Mononuclear cell (primary cell): ENCODE measurements at regions not wholly inside any gene's neighbourhood (a gene's known extent, or its start where the extent isn't known, plus 50 kb on each side); places are given as distances from the start of the nearest gene placed in this dataset.

Experiments
- H3K27me3 ChIP-seq: 2 replicates; pipeline ENCODE4 v1.6.0; 2011; ENCODE audit warnings: low read length, control low read depth; ENCODE audit not compliant: insufficient read depth
- H3K4me1 ChIP-seq: 2 replicates; pipeline ENCODE4 v1.5.1; 2011; ENCODE audit warnings: mild to moderate bottlenecking, low read length, control low read depth; ENCODE audit not compliant: insufficient read depth
- H3K4me3 ChIP-seq: 2 replicates; pipeline ENCODE4 v1.5.1; 2011; ENCODE audit warnings: mild to moderate bottlenecking, low read length, moderate library complexity
- H3K9me3 ChIP-seq: 2 replicates; pipeline ENCODE4 v1.5.1; 2011; ENCODE audit warnings: low read depth, mild to moderate bottlenecking, control low read depth, low read length

- Histone ChIP-seq H3K9me3 (no peaks in the 10 kb centered on the region), H3K4me1 (peaks cover 28% of the 10 kb centered on the region), H3K4me3 (no peak overlapping the region), H3K27me3 (peaks cover 4% of the 10 kb centered on the region)
Observed at GRCh38 chr2:64323197-64323596, 130.8 kb upstream of the LGALSL start.

GRCh38 chr2:64324746-64325410 is 129.1 kb upstream of the LGALSL start:
- no peaks in the 10 kb centered on the region for H3K9me3 ChIP-seq
- peaks cover 31% of the 10 kb centered on the region for H3K4me1 ChIP-seq
- no peak overlapping the region for H3K4me3 ChIP-seq
- H3K27me3 ChIP-seq: peaks cover 4% of the 10 kb centered on the region

- no peaks in the 10 kb centered on the region for H3K9me3 ChIP-seq
- H3K4me1 ChIP-seq: peaks cover 31% of the 10 kb centered on the region
- no peak overlapping the region for H3K4me3 ChIP-seq
- H3K27me3 ChIP-seq: peaks cover 4% of the 10 kb centered on the region
Observed at GRCh38 chr2:64325477-64325851, 128.5 kb upstream of the LGALSL start.

- Histone ChIP-seq H3K4me1 (peaks cover 35% of the 10 kb centered on the region), H3K9me3 (no peaks in the 10 kb centered on the region), H3K4me3 (no peak overlapping the region), H3K27me3 (peaks cover 2% of the 10 kb centered on the region)
Observed at GRCh38 chr2:64325852-64326577, 127.9 kb upstream of the LGALSL start.

- Histone ChIP-seq H3K27me3 (no peaks in the 10 kb centered on the region), H3K9me3 (no peaks in the 10 kb centered on the region), H3K4me3 (no peak overlapping the region), H3K4me1 (peaks cover 35% of the 10 kb centered on the region)
Observed at GRCh38 chr2:64326578-64327050, 127.3 kb upstream of the LGALSL start.

- H3K4me3 ChIP-seq: no peak overlapping the region
- peaks cover 35% of the 10 kb centered on the region for H3K4me1 ChIP-seq
- no peaks in the 10 kb centered on the region for H3K9me3 ChIP-seq
- no peaks in the 10 kb centered on the region for H3K27me3 ChIP-seq
Observed at GRCh38 chr2:64327129-64327509, 126.8 kb upstream of the LGALSL start.

GRCh38 chr2:64327510-64328414 is 126.2 kb upstream of the LGALSL start:
- Histone ChIP-seq H3K9me3 (no peaks in the 10 kb centered on the region), H3K27me3 (no peaks in the 10 kb centered on the region), H3K4me3 (no peak overlapping the region), H3K4me1 (peaks cover 35% of the 10 kb centered on the region)

- peaks cover 35% of the 10 kb centered on the region for H3K4me1 ChIP-seq
Observed at GRCh38 chr2:64328415-64328722, 125.6 kb upstream of the LGALSL start.

GRCh38 chr2:64328756-64329155 is 125.2 kb upstream of the LGALSL start:
- Histone ChIP-seq H3K4me3 (no peak overlapping the region), H3K9me3 (no peaks in the 10 kb centered on the region), H3K4me1 (peaks cover 35% of the 10 kb centered on the region), H3K27me3 (no peaks in the 10 kb centered on the region)

More at GRCh38 chr2:64328415-64328722, 125.6 kb upstream of the LGALSL start:
- no peak overlapping the region for H3K4me3 ChIP-seq
- no peaks in the 10 kb centered on the region for H3K27me3 ChIP-seq
- H3K9me3 ChIP-seq: no peaks in the 10 kb centered on the region

GRCh38 chr2:64329848-64330247 is 124.1 kb upstream of the LGALSL start:
- Histone ChIP-seq H3K4me1 (peaks cover 35% of the 10 kb centered on the region), H3K27me3 (no peaks in the 10 kb centered on the region), H3K9me3 (no peaks in the 10 kb centered on the region), H3K4me3 (no peak overlapping the region)

GRCh38 chr2:64330281-64331113 is 123.5 kb upstream of the LGALSL start:
- H3K4me3 ChIP-seq: no peak overlapping the region
- no peaks in the 10 kb centered on the region for H3K9me3 ChIP-seq
- peaks cover 33% of the 10 kb centered on the region for H3K4me1 ChIP-seq
- no peaks in the 10 kb centered on the region for H3K27me3 ChIP-seq

GRCh38 chr2:64331114-64331645 is 122.8 kb upstream of the LGALSL start:
- Histone ChIP-seq H3K4me3 (no peak overlapping the region), H3K9me3 (no peaks in the 10 kb centered on the region), H3K27me3 (no peaks in the 10 kb centered on the region)

GRCh38 chr2:64331849-64332699 is 121.9 kb upstream of the LGALSL start:
- H3K9me3 ChIP-seq: no peaks in the 10 kb centered on the region
- H3K4me3 ChIP-seq: no peak overlapping the region
- H3K27me3 ChIP-seq: no peaks in the 10 kb centered on the region

More at GRCh38 chr2:64331114-64331645, 122.8 kb upstream of the LGALSL start:
- peaks cover 27% of the 10 kb centered on the region for H3K4me1 ChIP-seq

More at GRCh38 chr2:64331849-64332699, 121.9 kb upstream of the LGALSL start:
- peaks cover 19% of the 10 kb centered on the region for H3K4me1 ChIP-seq
